Right atrium auricular region (tissue), 2 donors: ENCODE measurements at regions not wholly inside any gene's neighbourhood (a gene's known extent, or its start where the extent isn't known, plus 50 kb on each side); places are given as distances from the start of the nearest gene placed in this dataset.

Experiments used
- DNase-seq: peaks from one replicate; pipeline ENCODE4 v3.0.0-alpha.2; 2019; ENCODE audit warnings: low spot score
- H3K27ac ChIP-seq, 2 donors: fragments of 200-600 bp; sonication (generic); 1 replicate in 1 of 2; 2 replicates in 1 of 2; pipeline ENCODE4 v1.5.1; 2016 to 2019
- H3K27me3 ChIP-seq, 2 donors: fragments of 200-600 bp; sonication (generic); one replicate each; pipeline versions ENCODE4 v1.5.1 to v1.6.0; 2017 to 2019
- H3K36me3 ChIP-seq: fragments of 200-600 bp; sonication (generic); one replicate; pipeline ENCODE4 v1.5.1; 2016
- H3K4me1 ChIP-seq, 2 donors: fragments of 200-600 bp; sonication (generic); one replicate each; pipeline versions ENCODE4 v1.5.1 to v1.6.0; 2017 to 2019
- H3K4me3 ChIP-seq, 2 donors: fragments of 200-600 bp; sonication (generic); 1 replicate in 1 of 2; 2 replicates in 1 of 2; pipeline ENCODE4 v1.5.1; 2017 to 2019; ENCODE audit warnings: mild to moderate bottlenecking in 1 of 2, moderate library complexity in 1 of 2
- H3K9me3 ChIP-seq, 2 donors: fragments of 200-600 bp; sonication (generic); one replicate each; pipeline ENCODE4 v1.5.1; 2019
- CTCF ChIP-seq, 2 donors: fragments of 200-600 bp; sonication (generic); IDR thresholded peaks; one replicate each; pipeline ENCODE4 v1.5.1; 2019; ENCODE audit warnings: antibody characterized with exemption in 2 of 2

DNA sequence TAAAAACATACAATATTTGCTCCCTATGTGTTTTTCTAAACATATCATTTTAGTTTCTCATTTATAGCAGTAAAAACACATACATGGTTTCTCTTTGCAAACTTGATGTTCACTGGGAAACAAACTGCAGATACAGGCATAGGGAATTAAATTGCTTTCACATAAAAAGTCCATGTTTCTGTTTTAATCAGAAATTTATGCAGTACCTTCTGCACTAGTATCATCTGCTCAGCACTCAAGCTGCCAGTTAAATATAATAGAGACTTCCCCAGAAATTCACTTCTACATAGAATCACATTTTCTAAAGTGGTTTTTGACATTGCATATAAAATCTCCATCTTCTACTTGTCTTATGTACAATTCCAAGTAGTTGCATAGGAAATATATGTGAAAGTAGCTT is 1107.3 kb upstream of the NRXN1 start:
- H3K27ac ChIP-seq = no peak overlapping the region
- TF ChIP-seq CTCF (IDR thresholded peaks at IDR 0.05) = no peak
- no peak overlapping the region for H3K4me3 ChIP-seq
- no peaks in the 10 kb centered on the region for H3K4me1 ChIP-seq
- H3K9me3 ChIP-seq = no peaks in the 10 kb centered on the region
- H3K36me3 ChIP-seq = no peaks in the 10 kb centered on the region
- DNase-seq = no peak
- no peaks in the 10 kb centered on the region for H3K27me3 ChIP-seq

- Histone ChIP-seq H3K9me3 (no peaks in the 10 kb centered on the region), H3K27ac (no peak overlapping the region)
- TF ChIP-seq CTCF (IDR thresholded peaks at IDR 0.05) = no peak
Measured at GRCh38 chr2:52135235-52135634, 1103.3 kb upstream of the NRXN1 start.

GRCh38 chr2:52128081-52128480 is 1096.1 kb upstream of the NRXN1 start:
- DNase-seq = no peak
- H3K36me3 ChIP-seq = no peaks in the 10 kb centered on the region
- TF ChIP-seq CTCF (IDR thresholded peaks at IDR 0.05) = no peak
- H3K27ac ChIP-seq = no peak overlapping the region
- H3K9me3 ChIP-seq = no peaks in the 10 kb centered on the region
- no peaks in the 10 kb centered on the region for H3K27me3 ChIP-seq
- no peak overlapping the region for H3K4me3 ChIP-seq
- H3K4me1 ChIP-seq = no peaks in the 10 kb centered on the region

More at GRCh38 chr2:52135235-52135634, 1103.3 kb upstream of the NRXN1 start:
- Histone ChIP-seq H3K4me3 (no peak overlapping the region), H3K36me3 (no peaks in the 10 kb centered on the region), H3K4me1 (no peaks in the 10 kb centered on the region), H3K27me3 (no peaks in the 10 kb centered on the region)
- DNase-seq = no peak

GRCh38 chr2:52127527-52127926 is 1095.6 kb upstream of the NRXN1 start:
- Histone ChIP-seq H3K27ac (no peak overlapping the region), H3K36me3 (no peaks in the 10 kb centered on the region), H3K4me1 (no peaks in the 10 kb centered on the region), H3K9me3 (no peaks in the 10 kb centered on the region), H3K4me3 (no peak overlapping the region), H3K27me3 (no peaks in the 10 kb centered on the region)
- no peak for TF ChIP-seq CTCF (IDR thresholded peaks at IDR 0.05)
- DNase-seq = no peak

GRCh38 chr2:52117299-52117698 is 1085.4 kb upstream of the NRXN1 start:
- H3K36me3 ChIP-seq = no peaks in the 10 kb centered on the region
- TF ChIP-seq CTCF (IDR thresholded peaks at IDR 0.05) = no peak
- H3K27me3 ChIP-seq = no peaks in the 10 kb centered on the region
- DNase-seq = no peak
- no peaks in the 10 kb centered on the region for H3K9me3 ChIP-seq
- no peak overlapping the region for H3K4me3 ChIP-seq
- H3K27ac ChIP-seq = no peak overlapping the region
- H3K4me1 ChIP-seq = no peaks in the 10 kb centered on the region

DNA sequence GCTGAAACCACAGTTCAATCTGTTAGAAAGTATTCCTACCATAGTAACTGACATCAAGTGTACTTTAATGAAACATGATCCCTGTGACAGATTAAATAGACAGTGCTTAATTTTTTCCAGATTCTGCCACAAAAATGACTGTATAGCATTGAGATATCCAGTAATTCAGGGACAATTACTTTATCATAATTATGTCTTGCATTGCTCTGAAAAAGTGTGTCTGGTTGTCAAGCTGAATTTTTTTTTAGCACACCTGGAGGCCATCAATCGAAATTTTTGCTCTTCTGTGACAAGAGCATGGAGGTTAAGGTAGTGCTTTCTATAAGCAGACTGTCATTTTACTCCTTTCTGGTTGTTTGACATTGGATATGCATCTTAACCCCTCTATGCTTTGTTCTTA is 1083.8 kb upstream of the NRXN1 start:
- H3K4me3 ChIP-seq = no peak overlapping the region
- TF ChIP-seq CTCF (IDR thresholded peaks at IDR 0.05) = no peak
- H3K4me1 ChIP-seq = no peaks in the 10 kb centered on the region
- DNase-seq = no peak
- H3K27ac ChIP-seq = no peak overlapping the region
- no peaks in the 10 kb centered on the region for H3K36me3 ChIP-seq
- no peaks in the 10 kb centered on the region for H3K27me3 ChIP-seq
- peaks cover 0 to 7% of the 10 kb centered on the region in 2 donors for H3K9me3 ChIP-seq
